ENCODE measurements at regions not wholly inside any gene's neighbourhood (a gene's known extent, or its start where the extent isn't known, plus 50 kb on each side); places are given as distances from the start of the nearest gene placed in this dataset.

GRCh38 chr5:144691936-144692335 is 521.3 kb downstream of the KCTD16 start:
- no peak overlapping the region for H3K27ac Mint-ChIP-seq
- TF ChIP-seq CTCF (IDR thresholded peaks at IDR 0.05) = no peak
- no peak for DNase-seq
- H3K36me3 Mint-ChIP-seq (ENCODE audit: low read depth) = no peaks in the 10 kb centered on the region
- H3K4me1 Mint-ChIP-seq = no peaks in the 10 kb centered on the region
- H3K9me3 Mint-ChIP-seq = peaks cover 12% of the 10 kb centered on the region
- no peak overlapping the region for H3K4me3 Mint-ChIP-seq
- H3K27me3 Mint-ChIP-seq (ENCODE audit: low read depth, poor library complexity) = peaks cover 9% of the 10 kb centered on the region

- Mint-ChIP-seq H3K4me3 (no peak overlapping the region), H3K9me3 (peaks cover 19% of the 10 kb centered on the region), H3K27ac (no peak overlapping the region), H3K36me3 (ENCODE audit: low read depth) (no peaks in the 10 kb centered on the region), H3K4me1 (no peaks in the 10 kb centered on the region), H3K27me3 (ENCODE audit: low read depth, poor library complexity) (peaks cover 5% of the 10 kb centered on the region)
- no peak for DNase-seq
- no peak for TF ChIP-seq CTCF (IDR thresholded peaks at IDR 0.05)
Measured at GRCh38 chr5:144684899-144685298, 514.2 kb downstream of the KCTD16 start.

GRCh38 chr5:144680711-144681110 is 510.0 kb downstream of the KCTD16 start:
- H3K27me3 Mint-ChIP-seq (ENCODE audit: low read depth, poor library complexity) = no peaks in the 10 kb centered on the region
- TF ChIP-seq CTCF (IDR thresholded peaks at IDR 0.05) = no peak
- DNase-seq = no peak
- H3K27ac Mint-ChIP-seq = no peak overlapping the region
- H3K4me3 Mint-ChIP-seq = no peak overlapping the region
- H3K4me1 Mint-ChIP-seq = no peaks in the 10 kb centered on the region
- H3K9me3 Mint-ChIP-seq = no peaks in the 10 kb centered on the region
- H3K36me3 Mint-ChIP-seq (ENCODE audit: low read depth) = no peaks in the 10 kb centered on the region

- H3K27me3 Mint-ChIP-seq (ENCODE audit: low read depth, poor library complexity) = no peaks in the 10 kb centered on the region
- no peaks in the 10 kb centered on the region for H3K9me3 Mint-ChIP-seq
- H3K4me1 Mint-ChIP-seq = no peaks in the 10 kb centered on the region
- H3K36me3 Mint-ChIP-seq (ENCODE audit: low read depth) = no peaks in the 10 kb centered on the region
- H3K27ac Mint-ChIP-seq = no peak overlapping the region
- no peak for TF ChIP-seq CTCF (IDR thresholded peaks at IDR 0.05)
- DNase-seq = no peak
- no peak overlapping the region for H3K4me3 Mint-ChIP-seq
Measured at GRCh38 chr5:144671066-144671465, 500.4 kb downstream of the KCTD16 start.

- no peak overlapping the region for H3K4me3 Mint-ChIP-seq
- no peaks in the 10 kb centered on the region for H3K36me3 Mint-ChIP-seq (ENCODE audit: low read depth)
- no peak for DNase-seq
- no peak for TF ChIP-seq CTCF (IDR thresholded peaks at IDR 0.05)
- H3K9me3 Mint-ChIP-seq = no peaks in the 10 kb centered on the region
- H3K27ac Mint-ChIP-seq = no peak overlapping the region
- no peaks in the 10 kb centered on the region for H3K4me1 Mint-ChIP-seq
- H3K27me3 Mint-ChIP-seq (ENCODE audit: low read depth, poor library complexity) = no peaks in the 10 kb centered on the region
Measured at GRCh38 chr5:144659634-144660227, 489.1 kb downstream of the KCTD16 start.

GRCh38 chr5:144644317-144644716 is 473.6 kb downstream of the KCTD16 start:
- no peaks in the 10 kb centered on the region for H3K4me1 Mint-ChIP-seq
- H3K9me3 Mint-ChIP-seq = no peaks in the 10 kb centered on the region
- H3K27ac Mint-ChIP-seq = no peak overlapping the region
- TF ChIP-seq CTCF (IDR thresholded peaks at IDR 0.05) = no peak
- no peak for DNase-seq
- H3K27me3 Mint-ChIP-seq (ENCODE audit: low read depth, poor library complexity) = peaks cover 2% of the 10 kb centered on the region
- H3K36me3 Mint-ChIP-seq (ENCODE audit: low read depth) = no peaks in the 10 kb centered on the region
- H3K4me3 Mint-ChIP-seq = no peak overlapping the region
